PC-9 (cell line): ENCODE measurements at regions not wholly inside any gene's neighbourhood (a gene's known extent, or its start where the extent isn't known, plus 50 kb on each side); places are given as distances from the start of the nearest gene placed in this dataset.
"Not testable (repeated sequence)": the region's sequence is repeated elsewhere in the genome, so short reads cannot be mapped to it uniquely, and the experiment has no call there.

Source experiments
- EZH2 ChIP-seq: fragments of 200-600 bp; sonication (generic); IDR thresholded peaks from 2 replicates; pipeline ENCODE4 v1.8.0; 2017; ENCODE audit warnings: antibody characterized with exemption, low read depth
- TF ChIP-seq, protein P1 (sequence below): fragments of 200-600 bp; sonication (generic); conservative IDR thresholded peaks from 2 replicates; pipeline ENCODE4 v1.6.1; 2017; ENCODE audit warnings: mixed run types, antibody characterized with exemption, mild to moderate bottlenecking, moderate library complexity

- TF ChIP-seq, protein P1, sequence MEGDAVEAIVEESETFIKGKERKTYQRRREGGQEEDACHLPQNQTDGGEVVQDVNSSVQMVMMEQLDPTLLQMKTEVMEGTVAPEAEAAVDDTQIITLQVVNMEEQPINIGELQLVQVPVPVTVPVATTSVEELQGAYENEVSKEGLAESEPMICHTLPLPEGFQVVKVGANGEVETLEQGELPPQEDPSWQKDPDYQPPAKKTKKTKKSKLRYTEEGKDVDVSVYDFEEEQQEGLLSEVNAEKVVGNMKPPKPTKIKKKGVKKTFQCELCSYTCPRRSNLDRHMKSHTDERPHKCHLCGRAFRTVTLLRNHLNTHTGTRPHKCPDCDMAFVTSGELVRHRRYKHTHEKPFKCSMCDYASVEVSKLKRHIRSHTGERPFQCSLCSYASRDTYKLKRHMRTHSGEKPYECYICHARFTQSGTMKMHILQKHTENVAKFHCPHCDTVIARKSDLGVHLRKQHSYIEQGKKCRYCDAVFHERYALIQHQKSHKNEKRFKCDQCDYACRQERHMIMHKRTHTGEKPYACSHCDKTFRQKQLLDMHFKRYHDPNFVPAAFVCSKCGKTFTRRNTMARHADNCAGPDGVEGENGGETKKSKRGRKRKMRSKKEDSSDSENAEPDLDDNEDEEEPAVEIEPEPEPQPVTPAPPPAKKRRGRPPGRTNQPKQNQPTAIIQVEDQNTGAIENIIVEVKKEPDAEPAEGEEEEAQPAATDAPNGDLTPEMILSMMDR: not testable (repeated sequence)
- not testable (repeated sequence) for TF ChIP-seq EZH2
These were observed 93.5 kb upstream of the FAM90A1 start for GRCh38 chr12:8320791-8321370.
